ENCODE measurements at regions not wholly inside any gene's neighbourhood (a gene's known extent, or its start where the extent isn't known, plus 50 kb on each side); places are given as distances from the start of the nearest gene placed in this dataset.

GRCh38 chr6:98529364-98529763 is 305.0 kb upstream of the POU3F2 start:
- Histone ChIP-seq H3K36me3 (no peaks in the 10 kb centered on the region), H3K27me3 (no peaks in the 10 kb centered on the region), H3K27ac (no peak overlapping the region), H3K4me1 (no peaks in the 10 kb centered on the region), H3K4me3 (no peak overlapping the region), H3K9me3 (peaks cover 0 to 5% (median 0%) of the 10 kb centered on the region in 12 donors)
- DNase-seq: no peak
- no peak for ATAC-seq
- 83 to 90% (median 85%) methylated on average over 7 to 9 of the region's 9 CpGs for WGBS, 4 donors
- intact Hi-C loops (cut with DNase I): no loop called here
- TF ChIP-seq CTCF (IDR thresholded peaks at IDR 0.05) (no peak), POLR2A (IDR thresholded peaks at IDR 0.05) (no peak)

GRCh38 chr6:98530732-98531131 is 303.6 kb upstream of the POU3F2 start:
- no peak overlapping the region for H3K4me3 ChIP-seq
- 70 to 77% (median 72%) methylated on average over 5 of the region's 5 CpGs for WGBS, 4 donors
- H3K27ac ChIP-seq: no peak overlapping the region
- DNase-seq (no peak), ATAC-seq (no peak)
- TF ChIP-seq POLR2A (IDR thresholded peaks at IDR 0.05) (no peak), CTCF (IDR thresholded peaks at IDR 0.05) (no peak)
- H3K27me3 ChIP-seq: no peaks in the 10 kb centered on the region
- no peaks in the 10 kb centered on the region for H3K4me1 ChIP-seq
- H3K9me3 ChIP-seq: peaks cover 0 to 5% (median 0%) of the 10 kb centered on the region in 12 donors
- no peaks in the 10 kb centered on the region for H3K36me3 ChIP-seq
- intact Hi-C loops (cut with DNase I): no loop called here

GRCh38 chr6:98532004-98532403 is 302.4 kb upstream of the POU3F2 start:
- no peak for ATAC-seq
- TF ChIP-seq CTCF (IDR thresholded peaks at IDR 0.05) (no peak), POLR2A (IDR thresholded peaks at IDR 0.05) (no peak)
- no peak for DNase-seq

GRCh38 chr6:98539741-98540140 is 294.6 kb upstream of the POU3F2 start:
- WGBS, 4 donors: 55 to 65% (median 62%) methylated on average over 2 of the region's 2 CpGs
- ATAC-seq: no peak
- no peaks in the 10 kb centered on the region for H3K36me3 ChIP-seq
- H3K4me3 ChIP-seq: no peak overlapping the region
- DNase-seq: no peak
- H3K27ac ChIP-seq: no peak overlapping the region
- intact Hi-C loops (cut with DNase I): no loop called here
- no peak for TF ChIP-seq POLR2A (IDR thresholded peaks at IDR 0.05)
- TF ChIP-seq CTCF (IDR thresholded peaks at IDR 0.05): no peak
- H3K9me3 ChIP-seq: no peaks in the 10 kb centered on the region
- H3K27me3 ChIP-seq: no peaks in the 10 kb centered on the region
- H3K4me1 ChIP-seq: no peaks in the 10 kb centered on the region

More at GRCh38 chr6:98532004-98532403, 302.4 kb upstream of the POU3F2 start:
- no peaks in the 10 kb centered on the region for H3K4me1 ChIP-seq
- 82 to 89% (median 85%) methylated on average over 6 of the region's 6 CpGs for WGBS, 4 donors
- H3K27me3 ChIP-seq: no peaks in the 10 kb centered on the region
- no peaks in the 10 kb centered on the region for H3K36me3 ChIP-seq
- no peak overlapping the region for H3K4me3 ChIP-seq
- intact Hi-C loops (cut with DNase I): no loop called here
- H3K9me3 ChIP-seq: peaks cover 0 to 5% (median 0%) of the 10 kb centered on the region in 12 donors
- H3K27ac ChIP-seq: no peak overlapping the region
